NCI-H1436 (cell line): ENCODE measurements at regions not wholly inside any gene's neighbourhood (a gene's known extent, or its start where the extent isn't known, plus 50 kb on each side); places are given as distances from the start of the nearest gene placed in this dataset.
A peak's percentile ranks its signal among the peaks of the same experiment; 100 is the strongest.

Source experiments
- DNase-seq: peaks from one replicate; lab custom pipeline; 2025; lab: John Stamatoyannopoulos, UW

GRCh38 chr12:46910830-46911229 is 85.0 kb upstream of the SLC38A4 start:
- DNase-seq, result no peak

GRCh38 chr12:46914336-46914735 is 88.5 kb upstream of the SLC38A4 start:
- no peak for DNase-seq

- no peak for DNase-seq
These were observed 89.3 kb upstream of the SLC38A4 start for GRCh38 chr12:46915082-46915481.

- no peak for DNase-seq
These were observed 90.0 kb upstream of the SLC38A4 start for GRCh38 chr12:46915836-46916235.

- DNase-seq, result no peak
These were observed 91.1 kb upstream of the SLC38A4 start for GRCh38 chr12:46916796-46917419.

- DNase-seq, result no peak
These were observed 92.0 kb upstream of the SLC38A4 start for GRCh38 chr12:46917821-46918220.

GRCh38 chr12:46918631-46919030 is 92.8 kb upstream of the SLC38A4 start:
- DNase-seq, result no peak

GRCh38 chr12:46919666-46920400 is 94.0 kb upstream of the SLC38A4 start:
- DNase-seq, result no peak

- no peak for DNase-seq
These were observed 94.7 kb upstream of the SLC38A4 start for GRCh38 chr12:46920499-46920898.

- DNase-seq, result no peak
These were observed 95.4 kb upstream of the SLC38A4 start for GRCh38 chr12:46921048-46921763.

- DNase-seq, result no peak
These were observed 96.0 kb upstream of the SLC38A4 start for GRCh38 chr12:46921764-46922133.

GRCh38 chr12:46926526-46926925 is 100.7 kb upstream of the SLC38A4 start:
- DNase-seq, result no peak

GRCh38 chr12:46930101-46930500 is 104.3 kb upstream of the SLC38A4 start:
- DNase-seq, result no peak

- peak; percentile 28 for DNase-seq
These were observed 108.2 kb upstream of the SLC38A4 start for GRCh38 chr12:46933947-46934346.

- DNase-seq, result no peak
These were observed 108.7 kb upstream of the SLC38A4 start for GRCh38 chr12:46934374-46935111.

- DNase-seq, result no peak
These were observed 109.6 kb upstream of the SLC38A4 start for GRCh38 chr12:46935271-46935847.

GRCh38 chr12:46936042-46936441 is 110.2 kb upstream of the SLC38A4 start:
- no peak for DNase-seq

- no peak for DNase-seq
These were observed 112.4 kb upstream of the SLC38A4 start for GRCh38 chr12:46938071-46938678.

- no peak for DNase-seq
These were observed 116.2 kb upstream of the SLC38A4 start for GRCh38 chr12:46941981-46942380.

- no peak for DNase-seq
These were observed 116.8 kb upstream of the SLC38A4 start for GRCh38 chr12:46942579-46942978.

GRCh38 chr12:46944088-46944487 is 118.3 kb upstream of the SLC38A4 start:
- peak; percentile 12 for DNase-seq

- no peak for DNase-seq
These were observed 119.0 kb upstream of the SLC38A4 start for GRCh38 chr12:46944771-46945170.
